PC-3 (cell line): ENCODE measurements at regions not wholly inside any gene's neighbourhood (a gene's known extent, or its start where the extent isn't known, plus 50 kb on each side); places are given as distances from the start of the nearest gene placed in this dataset.

Experiments
- CTCF ChIP-seq: fragments of 300-600 bp; sonication (generic); conservative IDR thresholded peaks from 2 replicates; pipeline ENCODE4 v1.5.1; 2017; ENCODE audit warnings: antibody characterized with exemption, low read depth, mild to moderate bottlenecking, low read length
- EZH2 ChIP-seq: fragments of 300-600 bp; sonication (generic); IDR thresholded peaks from one replicate; pipeline ENCODE4 v1.6.1; 2017; ENCODE audit warnings: antibody characterized with exemption, mild to moderate bottlenecking, low read length; ENCODE audit not compliant: unreplicated experiment
- EZH2phosphoT487 ChIP-seq: fragments of 300-600 bp; sonication (generic); IDR thresholded peaks from 2 replicates; pipeline ENCODE4 v1.6.1; 2018; ENCODE audit warnings: mild to moderate bottlenecking, antibody characterized with exemption, low read length, borderline replicate concordance

- TF ChIP-seq CTCF: no peak
- TF ChIP-seq EZH2phosphoT487: no peak
- TF ChIP-seq EZH2: no peak
Observed at GRCh38 chr6:11283629-11284028, 51.2 kb upstream of the NEDD9 start.
